ENCODE measurements at regions not wholly inside any gene's neighbourhood (a gene's known extent, or its start where the extent isn't known, plus 50 kb on each side); places are given as distances from the start of the nearest gene placed in this dataset.

GRCh38 chr7:36011588-36011965 lies 141.5 kb upstream of the EEPD1 start:
- no peak for DNase-seq

- no peak for DNase-seq
Measured at GRCh38 chr7:36013246-36014014, 139.6 kb upstream of the EEPD1 start.

DNA sequence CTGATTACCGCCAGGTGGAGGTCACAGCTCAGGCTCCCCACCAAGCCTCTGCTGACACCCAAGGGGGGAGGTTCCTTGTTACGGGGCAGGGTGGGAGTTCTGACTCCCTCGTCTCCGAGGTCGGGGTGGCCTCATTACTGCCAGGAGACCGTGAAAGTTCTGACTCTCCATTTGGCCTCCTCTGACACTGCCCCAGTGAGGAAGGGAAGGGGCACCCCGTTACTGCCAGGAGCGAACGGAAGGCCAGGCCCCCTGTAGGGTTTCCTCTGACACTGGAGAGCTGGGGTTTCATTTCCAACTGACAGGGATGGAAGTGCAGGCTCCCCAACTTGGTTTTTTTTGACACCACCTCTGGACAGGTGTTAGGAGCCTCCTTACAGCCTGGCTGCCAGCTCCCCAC lies 138.1 kb upstream of the EEPD1 start:
- no peak for DNase-seq

DNA sequence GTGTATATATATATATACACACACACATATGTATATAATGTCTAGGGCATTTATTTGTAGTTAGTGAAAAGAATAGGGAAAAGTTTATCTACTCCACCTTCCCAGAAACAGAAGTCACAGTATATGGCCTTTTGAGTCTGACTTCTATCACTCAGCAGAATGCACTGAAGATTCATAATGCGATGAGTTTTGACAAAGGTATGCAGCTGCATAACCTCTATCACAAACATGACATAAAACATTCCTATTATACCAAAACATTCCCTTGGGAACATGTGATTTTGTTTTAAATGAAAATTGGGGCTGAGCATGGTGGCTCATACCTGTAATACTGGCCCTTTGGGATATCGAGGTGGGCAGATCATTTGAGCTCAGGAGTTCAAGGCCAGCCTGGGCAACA lies 137.3 kb upstream of the EEPD1 start:
- no peak for DNase-seq

GRCh38 chr7:36016648-36017047 lies 136.4 kb upstream of the EEPD1 start:
- no peak for DNase-seq

GRCh38 chr7:36017111-36017510 lies 135.9 kb upstream of the EEPD1 start:
- no peak for DNase-seq

- DNase-seq: no peak
Measured at GRCh38 chr7:36018816-36019484, 134.1 kb upstream of the EEPD1 start.

DNA sequence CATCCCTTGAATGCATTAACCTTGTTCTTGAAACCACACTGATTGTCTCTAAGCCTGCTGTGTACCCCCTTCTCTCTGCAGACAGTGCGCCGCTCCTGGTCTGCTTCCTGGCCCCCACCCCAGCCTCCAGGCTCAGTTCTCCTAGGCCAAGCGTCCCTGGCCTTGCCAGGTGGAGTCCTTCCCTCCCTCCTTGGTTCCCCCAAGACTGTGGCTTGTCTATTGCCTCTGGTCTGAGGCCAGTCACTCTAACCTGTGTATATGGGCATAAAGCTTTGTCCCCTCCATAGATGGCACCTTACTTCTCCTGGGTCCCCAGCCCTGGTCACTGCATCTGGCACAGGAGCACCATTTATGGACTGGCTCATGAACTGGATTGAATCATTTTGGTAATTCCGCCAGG lies 133.5 kb upstream of the EEPD1 start:
- no peak for DNase-seq

DNA sequence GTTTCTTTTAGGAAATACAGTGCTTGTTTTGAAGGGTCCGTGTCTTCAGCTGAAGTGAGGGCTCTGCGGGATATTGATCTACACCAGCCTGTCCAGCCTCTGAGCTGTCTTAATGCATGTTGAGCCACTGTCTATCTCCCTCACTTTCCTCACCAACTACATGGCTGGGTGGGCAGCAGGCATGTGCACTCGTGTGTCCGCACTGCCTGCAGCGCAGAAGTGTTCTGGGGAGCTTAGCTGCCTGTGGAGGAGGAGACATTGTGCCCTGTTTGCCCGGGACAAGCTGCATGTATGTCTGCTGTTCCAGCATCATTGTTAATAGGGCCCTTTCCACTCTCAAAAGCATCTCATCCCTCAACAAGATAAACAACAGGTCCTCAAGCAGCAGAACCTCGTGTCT lies 133.1 kb upstream of the EEPD1 start:
- no peak for DNase-seq

DNA sequence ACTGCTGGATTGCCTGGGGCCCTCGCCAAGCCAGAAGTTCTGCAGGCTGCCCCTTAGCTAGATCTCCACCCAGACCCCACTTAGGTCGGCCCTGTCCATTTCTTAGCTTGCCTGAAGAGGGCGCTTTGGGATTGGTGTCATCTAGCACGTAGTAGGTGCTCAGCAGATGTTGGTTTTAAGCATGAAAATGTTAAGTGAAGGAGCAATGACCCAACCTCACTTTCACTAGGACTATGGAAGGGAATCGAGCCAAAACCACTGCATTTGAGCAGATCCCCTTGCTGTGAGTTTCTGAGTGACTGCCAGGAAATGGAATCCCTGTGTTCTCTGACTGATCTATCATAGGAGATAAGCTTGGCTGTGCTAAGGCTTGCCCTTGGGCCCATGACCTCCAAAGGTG lies 131.7 kb upstream of the EEPD1 start:
- no peak for DNase-seq

GRCh38 chr7:36021917-36022550 lies 131.0 kb upstream of the EEPD1 start:
- DNase-seq: no peak

GRCh38 chr7:36023033-36023560 lies 130.0 kb upstream of the EEPD1 start:
- DNase-seq: no peak

GRCh38 chr7:36025190-36025589 lies 127.9 kb upstream of the EEPD1 start:
- DNase-seq: no peak

DNA sequence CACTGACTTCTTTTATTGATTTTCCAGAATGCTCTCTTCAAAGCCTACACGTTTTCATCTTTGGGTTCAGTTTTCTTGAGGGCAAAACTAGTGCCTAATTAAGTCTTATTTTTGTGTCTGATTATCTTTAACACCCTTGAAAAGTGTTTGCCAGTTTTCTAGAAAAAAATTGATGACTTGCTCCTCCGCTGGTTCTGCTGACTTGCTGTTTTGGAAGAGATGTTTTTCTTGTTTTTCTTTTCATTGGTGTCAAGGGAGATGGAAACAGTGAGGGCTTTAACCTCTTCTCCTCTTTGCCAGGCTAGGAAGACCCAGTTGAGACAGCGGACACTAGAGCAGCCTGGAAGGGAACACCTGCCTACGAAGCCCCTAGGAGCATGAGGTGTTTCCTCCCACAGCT lies 123.7 kb upstream of the EEPD1 start:
- DNase-seq: no peak

DNA sequence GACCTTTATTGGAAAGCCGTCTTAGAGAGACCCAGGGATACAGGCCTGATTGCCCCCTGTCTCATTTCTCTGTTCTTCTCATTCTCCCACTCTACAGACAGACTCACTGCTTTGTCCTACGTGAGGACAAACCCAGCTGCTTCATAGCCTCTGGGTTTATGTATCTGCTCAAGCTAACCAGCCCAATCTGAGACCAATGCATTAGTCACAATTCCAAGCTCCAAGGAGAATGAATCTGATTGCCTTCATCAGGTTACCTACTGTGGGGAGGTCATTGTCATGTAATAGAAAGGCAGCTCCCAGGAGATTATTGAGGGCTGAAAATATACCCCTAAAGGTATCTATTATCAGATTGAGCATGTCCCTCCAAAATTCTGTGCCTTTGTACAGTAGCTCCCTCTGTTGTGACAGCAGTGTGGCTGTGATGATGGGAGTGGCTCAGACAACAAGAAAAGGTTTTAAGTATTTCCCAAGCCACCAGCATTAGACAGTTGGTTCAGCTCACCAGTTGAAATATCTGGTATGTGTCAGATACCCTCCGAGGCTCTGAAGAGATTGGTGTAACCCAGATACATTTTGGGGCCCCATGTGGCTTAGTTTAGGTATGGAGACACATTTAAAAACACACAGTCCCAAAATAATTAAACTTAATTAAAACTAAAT lies 123.1 kb upstream of the EEPD1 start:
- DNase-seq: no peak

DNA sequence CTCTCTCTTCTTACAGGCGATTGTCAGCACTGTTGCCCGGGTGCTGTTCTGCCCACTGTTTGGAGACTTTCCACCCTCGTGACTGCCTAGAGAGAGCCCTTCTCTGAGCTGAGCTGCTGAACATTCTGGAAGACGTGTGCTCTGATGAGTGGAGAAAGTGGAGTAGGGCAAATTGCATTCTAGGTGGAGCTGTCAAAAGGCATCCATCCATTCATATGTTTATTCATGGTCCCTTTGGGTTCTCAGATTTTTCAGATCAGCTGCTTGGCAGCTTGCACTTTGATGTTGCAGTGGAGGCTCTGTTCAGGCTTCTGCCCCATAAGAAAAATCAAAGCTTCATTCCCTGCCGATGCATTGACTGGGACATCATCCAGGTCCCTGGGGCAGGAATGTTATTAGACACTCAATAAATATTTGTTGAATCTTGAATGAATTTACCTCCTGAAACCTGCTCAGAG lies 120.7 kb upstream of the EEPD1 start:
- no peak for DNase-seq

- DNase-seq: no peak
Measured at GRCh38 chr7:36034020-36034419, 119.0 kb upstream of the EEPD1 start.

GRCh38 chr7:36035186-36035585 lies 117.9 kb upstream of the EEPD1 start:
- DNase-seq: no peak

GRCh38 chr7:36036590-36036989 lies 116.5 kb upstream of the EEPD1 start:
- no peak for DNase-seq

GRCh38 chr7:36037121-36037662 lies 115.9 kb upstream of the EEPD1 start:
- peak; percentile 31 for DNase-seq

DNA sequence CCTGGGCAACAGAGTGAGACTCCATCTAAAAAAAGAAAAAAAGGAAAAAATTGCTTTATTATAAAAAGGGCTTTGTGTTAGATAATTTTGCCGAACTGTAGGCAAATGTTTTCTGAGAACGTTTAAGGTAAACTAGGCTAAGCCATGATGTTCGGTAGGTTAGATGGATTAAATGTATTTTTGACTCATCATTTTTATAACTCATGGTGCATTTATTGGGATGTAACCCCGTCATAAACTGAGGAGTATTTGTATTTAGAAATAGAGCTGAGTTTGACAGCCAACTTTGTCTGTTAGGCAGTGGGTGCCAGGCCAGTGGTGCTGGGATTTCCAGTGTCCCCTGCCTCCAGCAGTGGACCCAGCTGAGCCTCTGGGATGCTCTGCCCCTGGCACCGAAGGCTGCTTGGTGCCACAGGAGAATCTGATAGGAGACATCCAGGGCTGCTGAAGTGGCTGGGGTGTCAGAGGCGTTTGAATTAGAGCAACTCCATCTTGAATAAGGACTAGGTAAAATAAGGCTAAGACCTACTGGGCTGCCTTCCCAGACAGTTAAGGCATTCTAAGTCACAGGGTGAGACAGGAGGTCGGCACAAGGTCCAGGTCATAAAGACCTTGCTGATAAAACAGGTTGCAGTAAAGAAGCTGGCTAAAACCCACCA lies 114.9 kb upstream of the EEPD1 start:
- no peak for DNase-seq

DNA sequence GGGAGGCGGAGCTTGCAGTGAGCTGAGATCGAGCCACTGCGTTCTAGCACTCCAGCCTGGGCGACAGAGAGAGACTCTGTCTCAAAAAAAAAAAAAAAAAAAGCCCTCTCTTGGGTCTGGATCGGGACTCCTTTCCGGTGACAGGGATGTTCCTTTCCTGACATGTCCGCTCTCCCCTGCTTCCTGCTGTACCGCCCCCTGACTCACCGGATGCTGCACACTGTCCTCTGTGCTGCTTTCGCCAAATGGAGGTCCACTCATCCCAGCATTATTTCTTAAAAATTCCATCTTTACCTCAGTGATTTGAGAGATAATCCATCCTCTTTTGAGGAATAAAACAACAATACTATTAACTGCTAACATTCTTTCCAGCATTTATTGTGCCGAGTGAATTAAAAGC lies 113.8 kb upstream of the EEPD1 start:
- DNase-seq: no peak

- DNase-seq: no peak
Measured at GRCh38 chr7:36039671-36040070, 113.4 kb upstream of the EEPD1 start.
